ENCODE measurements at regions not wholly inside any gene's neighbourhood (a gene's known extent, or its start where the extent isn't known, plus 50 kb on each side); places are given as distances from the start of the nearest gene placed in this dataset.

DNA sequence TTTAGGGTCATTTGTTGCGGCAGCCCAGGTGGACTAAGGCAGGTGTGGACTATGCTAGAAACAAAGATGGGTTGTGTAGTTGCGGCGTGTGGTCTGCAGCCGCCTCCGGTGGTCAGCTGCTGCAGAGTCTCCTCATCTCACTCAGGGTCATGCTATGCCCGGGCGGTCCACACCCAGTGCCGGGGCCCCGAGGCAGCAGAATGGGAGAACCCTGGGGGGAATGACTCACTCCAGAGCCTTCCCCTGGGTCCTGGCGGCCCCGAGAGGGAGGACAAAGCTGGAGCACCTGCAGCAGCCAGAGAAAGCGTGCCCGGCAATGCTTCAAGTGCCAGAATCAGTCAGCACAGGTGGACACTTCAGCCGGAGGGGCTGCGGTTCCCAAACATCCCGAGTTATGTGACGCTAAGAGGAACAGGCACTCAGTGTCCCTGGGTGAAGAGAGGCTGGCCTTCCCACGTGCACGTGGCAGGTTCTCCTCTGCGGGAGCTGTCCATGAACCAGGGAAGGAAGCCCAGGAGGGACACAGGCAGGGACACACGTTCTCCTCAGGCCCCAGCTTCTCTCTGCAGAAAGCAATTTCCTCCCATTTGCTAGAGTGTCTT lies 289.6 kb upstream of the B3GAT1 start:
- H3K36me3 ChIP-seq (ENCODE audit: control insufficient read depth, insufficient read depth, low read length) = no peaks in the 10 kb centered on the region
- no peaks in the 10 kb centered on the region for H3K27me3 ChIP-seq (ENCODE audit: control insufficient read depth, insufficient read depth, low read length)
- ChIA-PET POLR2A (no interaction called here), CTCF (no interaction called here)
- no peak overlapping the region for H3K4me3 ChIP-seq (ENCODE audit: low read depth, low read length)
- TF ChIP-seq CTCF (IDR thresholded peaks at IDR 0.05; ENCODE audit: insufficient read depth, low read depth, low read length) = no peak
- no peak for DNase-seq (ENCODE audit: low read depth)

GRCh38 chr11:134700101-134700640 lies 288.1 kb upstream of the B3GAT1 start:
- no peaks in the 10 kb centered on the region for H3K27me3 ChIP-seq (ENCODE audit: control insufficient read depth, insufficient read depth, low read length)
- POLR2A ChIA-PET = no interaction called here
- CTCF ChIA-PET = no interaction called here
- no peak for DNase-seq (ENCODE audit: low read depth)
- H3K36me3 ChIP-seq (ENCODE audit: control insufficient read depth, insufficient read depth, low read length) = no peaks in the 10 kb centered on the region
- H3K4me3 ChIP-seq (ENCODE audit: low read depth, low read length) = no peak overlapping the region
- no peak for TF ChIP-seq CTCF (IDR thresholded peaks at IDR 0.05; ENCODE audit: insufficient read depth, low read depth, low read length)

DNA sequence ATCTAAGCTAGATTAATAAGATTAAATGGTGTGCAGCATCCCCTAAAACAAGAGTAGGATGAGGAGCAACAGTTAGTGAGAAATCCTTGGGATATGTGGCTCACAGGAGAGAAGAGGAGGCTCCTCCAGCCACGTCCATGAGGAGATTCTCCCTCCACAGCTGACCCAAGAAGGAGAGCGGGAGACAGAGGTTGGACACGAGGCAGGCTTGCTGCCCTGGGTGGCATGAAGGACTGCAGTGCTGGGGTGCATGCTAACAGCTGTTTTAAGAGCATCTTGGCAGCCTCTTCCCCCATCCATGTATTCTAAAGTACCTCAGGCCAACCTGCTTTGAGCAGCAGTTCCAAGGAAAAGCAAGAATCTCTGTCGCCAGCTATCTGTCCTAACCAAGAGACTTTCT lies 284.4 kb upstream of the B3GAT1 start:
- POLR2A ChIA-PET = no interaction called here
- CTCF ChIA-PET = interaction anchor here (0.6 kb wide), 1 partner anchor 950 kb away, joined by 3 read pairs; no protein-coding TSS in a partner anchor

GRCh38 chr11:134691985-134692384 lies 279.9 kb upstream of the B3GAT1 start:
- DNase-seq (ENCODE audit: low read depth) = no peak
- Histone ChIP-seq H3K36me3 (ENCODE audit: control insufficient read depth, insufficient read depth, low read length) (no peaks in the 10 kb centered on the region; the same call in 1 of the 2 replicates), H3K4me3 (ENCODE audit: low read depth, low read length) (no peak overlapping the region), H3K27me3 (ENCODE audit: control insufficient read depth, insufficient read depth, low read length) (no peaks in the 10 kb centered on the region)
- POLR2A ChIA-PET = no interaction called here
- CTCF ChIA-PET = no interaction called here
- TF ChIP-seq CTCF (IDR thresholded peaks at IDR 0.05; ENCODE audit: insufficient read depth, low read depth, low read length) = no peak

More for the DNA sequence above, 284.4 kb upstream of the B3GAT1 start:
- TF ChIP-seq CTCF (IDR thresholded peaks at IDR 0.05; ENCODE audit: insufficient read depth, low read depth, low read length) = no peak
- no peak for DNase-seq (ENCODE audit: low read depth)
- Histone ChIP-seq H3K27me3 (ENCODE audit: control insufficient read depth, insufficient read depth, low read length) (no peaks in the 10 kb centered on the region), H3K36me3 (ENCODE audit: control insufficient read depth, insufficient read depth, low read length) (no peaks in the 10 kb centered on the region), H3K4me3 (ENCODE audit: low read depth, low read length) (no peak overlapping the region)

DNA sequence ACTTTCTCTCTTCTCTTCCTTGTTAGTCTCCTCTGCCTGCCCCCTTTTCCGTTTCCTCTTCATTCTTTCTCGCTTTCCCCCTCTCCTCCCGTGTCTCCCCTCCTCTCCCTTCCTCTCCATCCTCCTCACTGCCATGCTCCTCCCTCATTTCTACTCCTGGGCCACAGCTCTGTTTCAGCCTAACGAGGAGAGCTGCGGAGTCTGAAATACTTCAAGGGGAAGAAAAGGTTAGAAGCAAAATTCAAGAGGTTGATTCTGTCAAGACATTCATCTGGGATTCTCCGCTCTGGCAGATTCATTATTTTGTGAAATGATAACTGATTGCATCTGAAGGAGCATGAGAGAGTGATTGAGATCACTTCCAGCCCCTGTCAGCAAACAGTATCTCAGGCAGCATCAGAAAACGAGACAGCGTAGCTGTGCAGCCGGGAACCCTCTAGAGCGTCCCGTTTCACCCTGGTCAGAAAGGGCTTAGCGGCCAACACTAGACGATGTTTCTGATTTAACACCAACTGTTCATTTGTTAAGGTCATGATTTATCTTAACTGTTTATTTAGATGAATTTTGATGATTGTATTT lies 279.3 kb upstream of the B3GAT1 start:
- Histone ChIP-seq H3K4me3 (ENCODE audit: low read depth, low read length) (no peak overlapping the region), H3K36me3 (ENCODE audit: control insufficient read depth, insufficient read depth, low read length) (no peaks in the 10 kb centered on the region; the same call in 1 of the 2 replicates), H3K27me3 (ENCODE audit: control insufficient read depth, insufficient read depth, low read length) (no peaks in the 10 kb centered on the region)
- no peak for TF ChIP-seq CTCF (IDR thresholded peaks at IDR 0.05; ENCODE audit: insufficient read depth, low read depth, low read length)
- CTCF ChIA-PET = no interaction called here
- POLR2A ChIA-PET = no interaction called here
- no peak for DNase-seq (ENCODE audit: low read depth)

All from BJ (cell line).